Liver (tissue), 8 donors: ENCODE measurements at regions not wholly inside any gene's neighbourhood (a gene's known extent, or its start where the extent isn't known, plus 50 kb on each side); places are given as distances from the start of the nearest gene placed in this dataset.

Experiments
- DNase-seq: peaks from one replicate; pipeline ENCODE4 v3.0.0-alpha.2; 2017; ENCODE audit warnings: low spot score
- H3K27ac ChIP-seq, 2 donors: one replicate each; pipeline ENCODE4 v1.7.0; 2013; ENCODE audit warnings: inconsistent platforms in 2 of 2, low read length in 2 of 2, control low read depth in 1 of 2, low read depth in 1 of 2, mild to moderate bottlenecking in 1 of 2
- H3K27me3 ChIP-seq, 4 donors: one replicate each; pipeline versions ENCODE4 v1.6.1 to v1.7.0; 2013; ENCODE audit warnings: low read length in 3 of 4, inconsistent platforms in 1 of 4, mild to moderate bottlenecking in 1 of 4, moderate library complexity in 1 of 4; ENCODE audit not compliant: control insufficient read depth in 4 of 4, insufficient read depth in 4 of 4
- H3K36me3 ChIP-seq, 4 donors: one replicate each; pipeline versions ENCODE4 v1.6.1 to v1.7.0; 2013; ENCODE audit warnings: low read length in 3 of 4, mild to moderate bottlenecking in 3 of 4, low read depth in 1 of 4, moderate library complexity in 1 of 4; ENCODE audit not compliant: control insufficient read depth in 4 of 4, insufficient read depth in 3 of 4
- H3K4me1 ChIP-seq, 4 donors: one replicate each; pipeline versions ENCODE4 v1.6.1 to v1.7.0; 2013; ENCODE audit warnings: low read length in 3 of 4, mild to moderate bottlenecking in 3 of 4, moderate library complexity in 1 of 4; ENCODE audit not compliant: control insufficient read depth in 4 of 4, insufficient read depth in 4 of 4
- H3K4me3 ChIP-seq, 3 donors: one replicate each; pipeline versions ENCODE4 v1.6.1 to v1.7.0; 2013; ENCODE audit warnings: low read length in 3 of 3, control low read depth in 1 of 3, low read depth in 1 of 3, mild to moderate bottlenecking in 1 of 3
- H3K9ac ChIP-seq, 2 donors: one replicate each; pipeline ENCODE4 v1.7.0; 2013; ENCODE audit warnings: low read length in 2 of 2, mild to moderate bottlenecking in 2 of 2, moderate library complexity in 2 of 2, control low read depth in 1 of 2, low read depth in 1 of 2
- H3K9me3 ChIP-seq, 4 donors: one replicate each; pipeline versions ENCODE4 v1.6.1 to v1.7.0; 2013; ENCODE audit warnings: low read length in 3 of 4; ENCODE audit not compliant: control insufficient read depth in 4 of 4
- EGR1 ChIP-seq, 2 donors: IDR thresholded peaks; 2 replicates each; pipeline ENCODE4 v1.6.1; 2016 to 2018; ENCODE audit warnings: antibody characterized with exemption in 2 of 2, low read depth in 2 of 2
- FOXA1 ChIP-seq: IDR thresholded peaks from 2 replicates; pipeline ENCODE4 v1.6.1; 2016; ENCODE audit warnings: antibody characterized with exemption
- FOXA2 ChIP-seq: IDR thresholded peaks from 2 replicates; pipeline ENCODE4 v1.6.1; 2016; ENCODE audit warnings: antibody characterized with exemption
- GABPA ChIP-seq, 2 donors: IDR thresholded peaks in 1 of 2; conservative IDR thresholded peaks in 1 of 2; 2 replicates each; pipeline ENCODE4 v1.6.1; 2016; ENCODE audit warnings: antibody characterized with exemption in 2 of 2, mild to moderate bottlenecking in 1 of 2, moderate library complexity in 1 of 2
- HNF4A ChIP-seq, 2 donors: conservative IDR thresholded peaks; 2 replicates each; pipeline ENCODE4 v1.6.1; 2016; ENCODE audit warnings: antibody characterized with exemption in 2 of 2, mild to moderate bottlenecking in 2 of 2
- HNF4G ChIP-seq: IDR thresholded peaks from 2 replicates; pipeline ENCODE4 v1.6.1; 2016; ENCODE audit warnings: antibody characterized with exemption
- JUND ChIP-seq, 2 donors: IDR thresholded peaks; 2 replicates each; pipeline ENCODE4 v1.6.1; 2016; ENCODE audit warnings: antibody characterized with exemption in 2 of 2
- NR2F2 ChIP-seq: IDR thresholded peaks from 2 replicates; pipeline ENCODE4 v1.6.1; 2016; ENCODE audit warnings: antibody characterized with exemption
- RAD21 ChIP-seq, 2 donors: IDR thresholded peaks; 2 replicates each; pipeline ENCODE4 v1.6.1; 2016; ENCODE audit warnings: antibody characterized with exemption in 2 of 2, mild to moderate bottlenecking in 2 of 2
- RXRA ChIP-seq, 2 donors: IDR thresholded peaks; 2 replicates each; pipeline ENCODE4 v1.6.1; 2017 to 2018; ENCODE audit warnings: antibody characterized with exemption in 2 of 2, mild to moderate bottlenecking in 1 of 2
- SP1 ChIP-seq: IDR thresholded peaks from 2 replicates; pipeline ENCODE4 v1.6.1; 2018; ENCODE audit warnings: antibody characterized with exemption, mild to moderate bottlenecking
- TAF1 ChIP-seq: conservative IDR thresholded peaks from 2 replicates; pipeline ENCODE4 v1.6.1; 2016; ENCODE audit warnings: antibody characterized with exemption, mild to moderate bottlenecking
- YY1 ChIP-seq: IDR thresholded peaks from 2 replicates; pipeline ENCODE4 v1.6.1; 2016; ENCODE audit warnings: antibody characterized with exemption, mild to moderate bottlenecking
- WGBS: extraction: QIAGEN DNeasy Blood & Tissue Kit; methylation state at CpG from one replicate; pipeline ENCODE4 v1.1.7; 2013; 5-methylcytosine and 5-hydroxymethylcytosine counted together
- TF ChIP-seq, protein P1 (sequence below): IDR thresholded peaks from 2 replicates; pipeline ENCODE4 v1.6.1; 2016; ENCODE audit warnings: antibody characterized with exemption, mild to moderate bottlenecking
- TF ChIP-seq, protein P2 (sequence below): IDR thresholded peaks from 2 replicates; pipeline ENCODE4 v1.6.1; 2016; ENCODE audit warnings: antibody characterized with exemption
- TF ChIP-seq, protein P3 (sequence below): IDR thresholded peaks from 2 replicates; pipeline ENCODE4 v1.6.1; 2016; ENCODE audit warnings: antibody characterized with exemption
- TF ChIP-seq, protein P4 (sequence below): fragments of 150-350 bp; IDR thresholded peaks from 2 replicates; pipeline ENCODE4 v1.5.1; 2017; ENCODE audit warnings: improper control_type of control experiment, low read depth, low read length; ENCODE audit not compliant: missing input control
- TF ChIP-seq, protein P5 (sequence below): IDR thresholded peaks from 2 replicates; pipeline ENCODE4 v1.6.1; 2016; ENCODE audit warnings: antibody characterized with exemption
- donor health status: healthy.
- donor health status: healthy.
- donor health status: healthy.
- donor health status: healthy.
- donor health status: healthy.

DNA sequence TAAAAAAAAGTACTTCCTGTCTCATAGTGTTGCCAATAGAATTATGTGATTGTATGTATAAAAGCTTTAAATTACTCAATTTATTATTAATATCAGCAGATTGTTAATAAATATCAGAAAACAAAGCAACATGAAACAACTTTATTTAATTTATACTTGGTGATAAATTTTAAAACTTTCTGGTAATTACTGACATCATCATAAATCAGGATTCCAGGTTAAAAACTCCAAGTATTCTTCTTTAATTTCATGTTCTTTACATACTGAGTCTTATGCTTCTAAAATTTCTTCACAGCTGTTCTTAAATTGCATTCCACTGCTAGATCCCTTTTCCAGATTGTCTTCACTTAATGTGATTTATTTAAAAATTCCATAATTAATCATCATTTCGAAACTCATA lies 1224.5 kb downstream of the PCDH18 start:
- 58% methylated on average over 1 of the region's 1 CpG for WGBS
- Histone ChIP-seq H3K36me3 (no peaks in the 10 kb centered on the region), H3K4me3 (no peak overlapping the region), H3K9me3 (no peaks in the 10 kb centered on the region), H3K27me3 (no peaks in the 10 kb centered on the region), H3K4me1 (no peaks in the 10 kb centered on the region), H3K9ac (no peak overlapping the region), H3K27ac (no peak overlapping the region)
- TF ChIP-seq, protein P1, sequence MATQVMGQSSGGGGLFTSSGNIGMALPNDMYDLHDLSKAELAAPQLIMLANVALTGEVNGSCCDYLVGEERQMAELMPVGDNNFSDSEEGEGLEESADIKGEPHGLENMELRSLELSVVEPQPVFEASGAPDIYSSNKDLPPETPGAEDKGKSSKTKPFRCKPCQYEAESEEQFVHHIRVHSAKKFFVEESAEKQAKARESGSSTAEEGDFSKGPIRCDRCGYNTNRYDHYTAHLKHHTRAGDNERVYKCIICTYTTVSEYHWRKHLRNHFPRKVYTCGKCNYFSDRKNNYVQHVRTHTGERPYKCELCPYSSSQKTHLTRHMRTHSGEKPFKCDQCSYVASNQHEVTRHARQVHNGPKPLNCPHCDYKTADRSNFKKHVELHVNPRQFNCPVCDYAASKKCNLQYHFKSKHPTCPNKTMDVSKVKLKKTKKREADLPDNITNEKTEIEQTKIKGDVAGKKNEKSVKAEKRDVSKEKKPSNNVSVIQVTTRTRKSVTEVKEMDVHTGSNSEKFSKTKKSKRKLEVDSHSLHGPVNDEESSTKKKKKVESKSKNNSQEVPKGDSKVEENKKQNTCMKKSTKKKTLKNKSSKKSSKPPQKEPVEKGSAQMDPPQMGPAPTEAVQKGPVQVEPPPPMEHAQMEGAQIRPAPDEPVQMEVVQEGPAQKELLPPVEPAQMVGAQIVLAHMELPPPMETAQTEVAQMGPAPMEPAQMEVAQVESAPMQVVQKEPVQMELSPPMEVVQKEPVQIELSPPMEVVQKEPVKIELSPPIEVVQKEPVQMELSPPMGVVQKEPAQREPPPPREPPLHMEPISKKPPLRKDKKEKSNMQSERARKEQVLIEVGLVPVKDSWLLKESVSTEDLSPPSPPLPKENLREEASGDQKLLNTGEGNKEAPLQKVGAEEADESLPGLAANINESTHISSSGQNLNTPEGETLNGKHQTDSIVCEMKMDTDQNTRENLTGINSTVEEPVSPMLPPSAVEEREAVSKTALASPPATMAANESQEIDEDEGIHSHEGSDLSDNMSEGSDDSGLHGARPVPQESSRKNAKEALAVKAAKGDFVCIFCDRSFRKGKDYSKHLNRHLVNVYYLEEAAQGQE: no peak
- TF ChIP-seq, protein P2, sequence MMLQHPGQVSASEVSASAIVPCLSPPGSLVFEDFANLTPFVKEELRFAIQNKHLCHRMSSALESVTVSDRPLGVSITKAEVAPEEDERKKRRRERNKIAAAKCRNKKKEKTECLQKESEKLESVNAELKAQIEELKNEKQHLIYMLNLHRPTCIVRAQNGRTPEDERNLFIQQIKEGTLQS: no peak
- TF ChIP-seq GABPA (IDR thresholded peaks at IDR 0.05 in 1 of 2, conservative IDR thresholded peaks at IDR 0.05 in 1 of 2): no peak
- TF ChIP-seq, protein P3, sequence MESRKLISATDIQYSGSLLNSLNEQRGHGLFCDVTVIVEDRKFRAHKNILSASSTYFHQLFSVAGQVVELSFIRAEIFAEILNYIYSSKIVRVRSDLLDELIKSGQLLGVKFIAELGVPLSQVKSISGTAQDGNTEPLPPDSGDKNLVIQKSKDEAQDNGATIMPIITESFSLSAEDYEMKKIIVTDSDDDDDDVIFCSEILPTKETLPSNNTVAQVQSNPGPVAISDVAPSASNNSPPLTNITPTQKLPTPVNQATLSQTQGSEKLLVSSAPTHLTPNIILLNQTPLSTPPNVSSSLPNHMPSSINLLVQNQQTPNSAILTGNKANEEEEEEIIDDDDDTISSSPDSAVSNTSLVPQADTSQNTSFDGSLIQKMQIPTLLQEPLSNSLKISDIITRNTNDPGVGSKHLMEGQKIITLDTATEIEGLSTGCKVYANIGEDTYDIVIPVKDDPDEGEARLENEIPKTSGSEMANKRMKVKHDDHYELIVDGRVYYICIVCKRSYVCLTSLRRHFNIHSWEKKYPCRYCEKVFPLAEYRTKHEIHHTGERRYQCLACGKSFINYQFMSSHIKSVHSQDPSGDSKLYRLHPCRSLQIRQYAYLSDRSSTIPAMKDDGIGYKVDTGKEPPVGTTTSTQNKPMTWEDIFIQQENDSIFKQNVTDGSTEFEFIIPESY: no peak
- no peak for TF ChIP-seq FOXA2
- TF ChIP-seq, protein P4, sequence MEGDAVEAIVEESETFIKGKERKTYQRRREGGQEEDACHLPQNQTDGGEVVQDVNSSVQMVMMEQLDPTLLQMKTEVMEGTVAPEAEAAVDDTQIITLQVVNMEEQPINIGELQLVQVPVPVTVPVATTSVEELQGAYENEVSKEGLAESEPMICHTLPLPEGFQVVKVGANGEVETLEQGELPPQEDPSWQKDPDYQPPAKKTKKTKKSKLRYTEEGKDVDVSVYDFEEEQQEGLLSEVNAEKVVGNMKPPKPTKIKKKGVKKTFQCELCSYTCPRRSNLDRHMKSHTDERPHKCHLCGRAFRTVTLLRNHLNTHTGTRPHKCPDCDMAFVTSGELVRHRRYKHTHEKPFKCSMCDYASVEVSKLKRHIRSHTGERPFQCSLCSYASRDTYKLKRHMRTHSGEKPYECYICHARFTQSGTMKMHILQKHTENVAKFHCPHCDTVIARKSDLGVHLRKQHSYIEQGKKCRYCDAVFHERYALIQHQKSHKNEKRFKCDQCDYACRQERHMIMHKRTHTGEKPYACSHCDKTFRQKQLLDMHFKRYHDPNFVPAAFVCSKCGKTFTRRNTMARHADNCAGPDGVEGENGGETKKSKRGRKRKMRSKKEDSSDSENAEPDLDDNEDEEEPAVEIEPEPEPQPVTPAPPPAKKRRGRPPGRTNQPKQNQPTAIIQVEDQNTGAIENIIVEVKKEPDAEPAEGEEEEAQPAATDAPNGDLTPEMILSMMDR: no peak
- TF ChIP-seq FOXA1: no peak
- TF ChIP-seq RAD21 (IDR thresholded peaks at IDR 0.05): no peak
- no peak for TF ChIP-seq YY1
- TF ChIP-seq JUND (IDR thresholded peaks at IDR 0.05): no peak
- no peak for TF ChIP-seq EGR1 (IDR thresholded peaks at IDR 0.05; ENCODE audit: low read depth in 2 of 2)
- TF ChIP-seq, protein P5, sequence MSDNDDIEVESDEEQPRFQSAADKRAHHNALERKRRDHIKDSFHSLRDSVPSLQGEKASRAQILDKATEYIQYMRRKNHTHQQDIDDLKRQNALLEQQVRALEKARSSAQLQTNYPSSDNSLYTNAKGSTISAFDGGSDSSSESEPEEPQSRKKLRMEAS: no peak
- TF ChIP-seq TAF1: no peak
- no peak for TF ChIP-seq NR2F2
- no peak for TF ChIP-seq SP1
- no peak for TF ChIP-seq HNF4A (conservative IDR thresholded peaks at IDR 0.05)
- no peak for TF ChIP-seq HNF4G
- no peak for TF ChIP-seq RXRA (IDR thresholded peaks at IDR 0.05)
- DNase-seq: no peak

DNA sequence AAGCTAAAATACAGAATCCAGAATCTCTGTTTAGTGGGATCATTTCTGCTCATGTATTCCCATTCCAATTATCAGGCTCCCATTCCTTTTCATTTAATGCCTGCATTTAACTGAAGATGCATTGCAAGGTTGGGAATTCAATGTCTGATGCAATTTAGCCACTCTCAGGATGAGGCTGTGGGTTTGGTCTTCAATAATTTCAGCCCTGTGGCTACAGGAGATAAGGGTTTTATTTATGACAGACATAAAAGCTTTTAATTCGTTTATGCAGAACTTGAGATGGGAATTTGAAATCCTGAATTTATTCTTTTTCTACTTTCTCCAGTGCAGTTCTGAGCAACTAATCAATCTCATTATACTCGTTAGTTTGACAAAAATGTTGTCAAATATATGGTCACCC lies 1225.9 kb downstream of the PCDH18 start:
- Histone ChIP-seq H3K4me1 (no peaks in the 10 kb centered on the region), H3K27ac (no peak overlapping the region), H3K9me3 (no peaks in the 10 kb centered on the region), H3K4me3 (no peak overlapping the region), H3K9ac (no peak overlapping the region), H3K36me3 (no peaks in the 10 kb centered on the region), H3K27me3 (no peaks in the 10 kb centered on the region)
- no peak for DNase-seq
- no peak for TF ChIP-seq JUND (IDR thresholded peaks at IDR 0.05)
- TF ChIP-seq SP1: no peak
- TF ChIP-seq HNF4G: no peak
- WGBS: 45% methylated on average over 2 of the region's 2 CpGs
